A673 (cell line): ENCODE measurements at regions not wholly inside any gene's neighbourhood (a gene's known extent, or its start where the extent isn't known, plus 50 kb on each side); places are given as distances from the start of the nearest gene placed in this dataset.

Experiments used
- BruUV-seq: library from RNA; stranded (reverse); fragments of 400-500 nt; replicated peaks from 2 replicates; lab custom pipeline; 2021; lab: Mats Ljungman, UMichigan
- CTCF ChIA-PET: fragments of 300-600 bp; sonication (Branson Sonifier 250); formaldehyde crosslinking; loops from one replicate; lab custom pipeline; 2022; ENCODE audit warnings: antibody characterized with exemption; lab: Charles Lee
- POLR2A ChIA-PET: fragments of 300-600 bp; sonication (Branson Sonifier 250); formaldehyde crosslinking; loops from one replicate; lab custom pipeline; 2022; ENCODE audit warnings: antibody characterized with exemption; ENCODE audit not compliant: low non-redundant PET; lab: Charles Lee
- DNase-seq: peaks from one replicate; pipeline ENCODE4 v3.0.0-alpha.2; 2015; ENCODE audit warnings: low spot score
- H3K27ac ChIP-seq: fragments of 200-600 bp; sonication (generic); 2 replicates; pipeline ENCODE4 v1.5.1; 2016; ENCODE audit warnings: mixed run types, low read depth, mild to moderate bottlenecking, mixed read lengths, antibody characterized with exemption, low read length; ENCODE audit not compliant: poor library complexity, severe bottlenecking
- H3K27me3 ChIP-seq: fragments of 200-600 bp; sonication (generic); replicated peaks from 2 replicates; pipeline ENCODE4 v1.6.1; 2017; ENCODE audit warnings: mixed run types, low read depth, mild to moderate bottlenecking, mixed read lengths, antibody characterized with exemption, low read length; ENCODE audit not compliant: insufficient read depth, poor library complexity
- H3K36me3 ChIP-seq: fragments of 200-600 bp; sonication (generic); 2 replicates; pipeline ENCODE4 v1.6.1; 2016; ENCODE audit warnings: mixed run types, mild to moderate bottlenecking, mixed read lengths, antibody characterized with exemption, low read length; ENCODE audit not compliant: insufficient read depth, poor library complexity, severe bottlenecking
- H3K4me1 ChIP-seq: fragments of 200-600 bp; sonication (generic); 2 replicates; pipeline ENCODE4 v1.6.1; 2017; ENCODE audit warnings: mixed run types, mild to moderate bottlenecking, mixed read lengths, antibody characterized with exemption, low read length; ENCODE audit not compliant: insufficient read depth, poor library complexity, severe bottlenecking
- H3K4me3 ChIP-seq: fragments of 200-600 bp; sonication (generic); 2 replicates; pipeline ENCODE4 v1.5.1; 2016; ENCODE audit warnings: low read depth, mixed run types, mild to moderate bottlenecking, mixed read lengths, low read length; ENCODE audit not compliant: poor library complexity, severe bottlenecking
- H3K9me3 ChIP-seq: fragments of 200-600 bp; sonication (generic); 2 replicates; pipeline ENCODE4 v1.6.1; 2016; ENCODE audit warnings: mixed run types, low read depth, mild to moderate bottlenecking, mixed read lengths, antibody characterized with exemption, low read length; ENCODE audit not compliant: poor library complexity, severe bottlenecking
- EZH2 ChIP-seq: fragments of 200-600 bp; sonication (generic); IDR thresholded peaks from 2 replicates; pipeline ENCODE4 v1.6.1; 2017; ENCODE audit warnings: borderline replicate concordance, low read depth, mild to moderate bottlenecking, mixed read lengths, antibody characterized with exemption, low read length; ENCODE audit not compliant: poor library complexity, severe bottlenecking
- intact Hi-C: fragments of 100-400 bp; cut with micrococcal nuclease; formaldehyde crosslinking; loops from one replicate; pipeline ENCODE4 v1.10.0; 2022; ENCODE audit not compliant: unreplicated experiment
- TF ChIP-seq, protein P1 (sequence below): fragments of 300-800, 200-600 bp; sonication (generic); conservative IDR thresholded peaks from 2 replicates; pipeline ENCODE4 v1.5.1; 2017; ENCODE audit warnings: low read depth, mild to moderate bottlenecking, antibody characterized with exemption, low read length, moderate library complexity, mixed read lengths

DNA sequence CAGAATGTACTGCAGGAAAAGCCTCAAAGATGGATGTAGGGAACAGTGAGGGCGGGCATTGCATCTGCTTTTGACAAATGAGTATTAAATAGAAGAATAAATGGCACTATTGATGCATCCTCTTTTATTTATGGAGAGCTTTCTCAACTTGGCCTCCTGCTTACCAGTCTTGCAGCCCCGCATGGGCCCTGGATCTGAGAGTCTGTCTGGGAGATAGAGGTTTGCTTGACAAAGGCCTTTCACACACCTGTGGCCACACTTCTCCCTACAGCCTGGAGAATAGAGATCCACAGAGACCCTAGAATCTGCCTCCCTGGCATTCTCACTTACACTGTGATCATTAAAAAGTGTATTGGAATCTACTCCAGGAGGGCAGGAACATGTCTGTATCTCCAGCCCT, 203.8 kb upstream of the CDH4 start:
- Histone ChIP-seq H3K36me3 (no peaks in the 10 kb centered on the region), H3K27me3 (peaks cover 17% of the 10 kb centered on the region), H3K4me1 (peaks cover 6% of the 10 kb centered on the region), H3K9me3 (peaks cover 5% of the 10 kb centered on the region), H3K27ac (no peak overlapping the region), H3K4me3 (no peak overlapping the region)
- DNase-seq, result no peak
- ChIA-PET POLR2A (no interaction called here), CTCF (no interaction called here)
- TF ChIP-seq EZH2, result no peak
- TF ChIP-seq, protein P1, sequence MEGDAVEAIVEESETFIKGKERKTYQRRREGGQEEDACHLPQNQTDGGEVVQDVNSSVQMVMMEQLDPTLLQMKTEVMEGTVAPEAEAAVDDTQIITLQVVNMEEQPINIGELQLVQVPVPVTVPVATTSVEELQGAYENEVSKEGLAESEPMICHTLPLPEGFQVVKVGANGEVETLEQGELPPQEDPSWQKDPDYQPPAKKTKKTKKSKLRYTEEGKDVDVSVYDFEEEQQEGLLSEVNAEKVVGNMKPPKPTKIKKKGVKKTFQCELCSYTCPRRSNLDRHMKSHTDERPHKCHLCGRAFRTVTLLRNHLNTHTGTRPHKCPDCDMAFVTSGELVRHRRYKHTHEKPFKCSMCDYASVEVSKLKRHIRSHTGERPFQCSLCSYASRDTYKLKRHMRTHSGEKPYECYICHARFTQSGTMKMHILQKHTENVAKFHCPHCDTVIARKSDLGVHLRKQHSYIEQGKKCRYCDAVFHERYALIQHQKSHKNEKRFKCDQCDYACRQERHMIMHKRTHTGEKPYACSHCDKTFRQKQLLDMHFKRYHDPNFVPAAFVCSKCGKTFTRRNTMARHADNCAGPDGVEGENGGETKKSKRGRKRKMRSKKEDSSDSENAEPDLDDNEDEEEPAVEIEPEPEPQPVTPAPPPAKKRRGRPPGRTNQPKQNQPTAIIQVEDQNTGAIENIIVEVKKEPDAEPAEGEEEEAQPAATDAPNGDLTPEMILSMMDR, result no peak
- BruUV-seq, result no TSS peak
- intact Hi-C loops, result no loop called here

DNA sequence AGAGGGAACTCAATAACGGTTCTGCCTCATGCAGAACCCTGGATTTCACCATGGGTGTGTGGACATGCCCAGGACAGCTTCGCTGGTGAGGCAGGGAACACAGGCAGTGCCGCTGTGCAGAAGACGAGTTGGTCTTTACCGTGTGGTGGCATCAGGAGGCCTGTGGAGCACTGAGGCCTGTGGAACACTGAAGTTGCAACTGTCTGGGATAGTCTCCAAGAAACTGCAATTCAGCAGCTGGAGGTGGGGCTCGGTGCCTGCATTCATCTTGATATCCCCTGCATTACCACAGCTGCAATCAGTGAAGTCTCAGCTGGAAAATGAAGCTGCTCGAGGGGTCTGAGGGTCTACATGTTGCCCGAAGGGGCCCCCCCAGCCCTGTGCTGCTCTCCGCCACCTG, 202.4 kb upstream of the CDH4 start:
- Histone ChIP-seq H3K4me3 (no peak overlapping the region), H3K4me1 (peaks cover 6% of the 10 kb centered on the region), H3K27ac (no peak overlapping the region), H3K27me3 (peaks cover 31% of the 10 kb centered on the region), H3K9me3 (peaks cover 5% of the 10 kb centered on the region), H3K36me3 (no peaks in the 10 kb centered on the region)
- no peak for DNase-seq
- intact Hi-C loops, result no loop called here
- ChIA-PET POLR2A (no interaction called here), CTCF (interaction anchor here (0.6 kb wide), 1 partner anchor 20 kb away, joined by 6 read pairs; no protein-coding TSS in a partner anchor)
- BruUV-seq, result no TSS peak
- TF ChIP-seq, protein P1, result no peak
- TF ChIP-seq EZH2, result no peak

DNA sequence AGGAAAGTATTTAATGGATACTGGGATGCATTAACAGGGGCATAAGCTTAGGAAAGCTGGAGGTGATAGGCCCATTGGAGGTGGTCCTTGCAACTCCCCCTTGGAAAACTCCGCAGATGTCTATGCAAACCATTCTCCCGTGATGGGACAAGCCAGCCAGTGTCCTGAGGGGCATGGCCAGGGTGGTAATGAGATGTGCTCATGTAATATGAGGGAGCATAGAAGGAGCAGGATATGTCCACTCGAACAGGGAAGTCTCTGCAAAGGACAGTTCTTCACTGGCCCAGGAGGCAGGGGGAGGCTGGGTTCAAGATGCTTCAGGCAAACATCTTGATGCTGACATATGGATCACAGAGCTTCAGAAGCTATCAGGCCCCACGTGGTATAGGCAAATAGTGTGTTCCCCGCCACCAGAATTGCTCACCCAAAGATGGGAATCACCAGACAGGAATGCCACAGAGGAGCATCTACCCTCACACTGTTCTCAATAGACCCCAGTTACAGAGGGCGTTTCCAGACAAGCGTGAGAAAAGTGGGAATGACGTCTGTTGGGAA, 201.6 kb upstream of the CDH4 start:
- intact Hi-C loops, result no loop called here
- Histone ChIP-seq H3K9me3 (peaks cover 5% of the 10 kb centered on the region), H3K27me3 (peaks cover 34% of the 10 kb centered on the region), H3K27ac (no peak overlapping the region), H3K4me3 (no peak overlapping the region), H3K4me1 (peaks cover 6% of the 10 kb centered on the region), H3K36me3 (no peaks in the 10 kb centered on the region)
- no TSS peak for BruUV-seq
- CTCF ChIA-PET, result no interaction called here
- POLR2A ChIA-PET, result no interaction called here
- TF ChIP-seq, protein P1, result no peak
- no peak for TF ChIP-seq EZH2
- no peak for DNase-seq
